Loucy (cell line): ENCODE measurements at regions not wholly inside any gene's neighbourhood (a gene's known extent, or its start where the extent isn't known, plus 50 kb on each side); places are given as distances from the start of the nearest gene placed in this dataset.

Source experiments
- H2AFZ ChIP-seq: fragments of 200-600 bp; sonication (generic); 2 replicates; pipeline ENCODE4 v1.6.0; 2016; ENCODE audit warnings: antibody characterized with exemption, mild to moderate bottlenecking, low read length, moderate library complexity
- H3F3A ChIP-seq: fragments of 200-600 bp; 2 replicates; pipeline ENCODE4 v1.6.0; 2016; ENCODE audit warnings: antibody characterized with exemption, low read depth, mild to moderate bottlenecking
- H3K27me3 ChIP-seq: fragments of 200-600 bp; sonication (generic); 2 replicates; pipeline ENCODE4 v1.6.1; 2014; ENCODE audit warnings: low read length, mild to moderate bottlenecking; ENCODE audit not compliant: insufficient read depth, poor library complexity, severe bottlenecking
- H3K36me3 ChIP-seq: fragments of 200-600 bp; sonication (generic); 2 replicates; pipeline ENCODE4 v1.6.1; 2016; ENCODE audit warnings: low read length; ENCODE audit not compliant: insufficient read depth
- H3K4me1 ChIP-seq: fragments of 200-600 bp; sonication (generic); 2 replicates; pipeline ENCODE4 v1.5.1; 2014; ENCODE audit warnings: low read length, mild to moderate bottlenecking; ENCODE audit not compliant: insufficient read depth, poor library complexity, severe bottlenecking
- H3K4me2 ChIP-seq: fragments of 200-600 bp; sonication (generic); 2 replicates; pipeline ENCODE4 v1.6.0; 2014; ENCODE audit warnings: antibody characterized with exemption, low read length, low read depth, mild to moderate bottlenecking; ENCODE audit not compliant: poor library complexity, severe bottlenecking
- H3K4me3 ChIP-seq: fragments of 200-600 bp; sonication (generic); 2 replicates; pipeline ENCODE4 v1.5.1; 2014; ENCODE audit warnings: low read length, mild to moderate bottlenecking, mixed read lengths; ENCODE audit not compliant: poor library complexity, severe bottlenecking
- H3K79me2 ChIP-seq: fragments of 200-600 bp; sonication (generic); 2 replicates; pipeline ENCODE4 v1.6.1; 2014; ENCODE audit warnings: low read length; ENCODE audit not compliant: insufficient read depth
- H3K9ac ChIP-seq: fragments of 200-600 bp; sonication (generic); 2 replicates; pipeline ENCODE4 v1.6.0; 2014; ENCODE audit warnings: mild to moderate bottlenecking, low read depth, low read length, moderate library complexity; ENCODE audit not compliant: poor library complexity, severe bottlenecking
- H3K9me2 ChIP-seq: fragments of 200-600 bp; sonication (generic); replicated peaks from 2 replicates; pipeline ENCODE4 v1.6.1; 2016; ENCODE audit warnings: low read depth, low read length, mixed read lengths
- H3K9me3 ChIP-seq: fragments of 200-600 bp; sonication (generic); 2 replicates; pipeline ENCODE4 v1.6.1; 2014; ENCODE audit warnings: mild to moderate bottlenecking, antibody characterized with exemption, low read length, low read depth; ENCODE audit not compliant: insufficient read depth
- H4K20me1 ChIP-seq: fragments of 200-600 bp; sonication (generic); 2 replicates; pipeline ENCODE4 v1.6.0; 2014; ENCODE audit warnings: antibody characterized with exemption, low read length, mild to moderate bottlenecking; ENCODE audit not compliant: insufficient read depth, poor library complexity, severe bottlenecking
- EZH2phosphoT487 ChIP-seq: fragments of 200-600 bp; IDR thresholded peaks from 2 replicates; pipeline ENCODE4 v1.6.1; 2018; ENCODE audit warnings: antibody characterized with exemption, mild to moderate bottlenecking, moderate library complexity, borderline replicate concordance
- TF ChIP-seq, protein P1 (sequence below): fragments of 200-600 bp; sonication (generic); conservative IDR thresholded peaks from 2 replicates; pipeline ENCODE4 v1.5.1; 2014; ENCODE audit warnings: mild to moderate bottlenecking, antibody characterized with exemption, low read length

DNA sequence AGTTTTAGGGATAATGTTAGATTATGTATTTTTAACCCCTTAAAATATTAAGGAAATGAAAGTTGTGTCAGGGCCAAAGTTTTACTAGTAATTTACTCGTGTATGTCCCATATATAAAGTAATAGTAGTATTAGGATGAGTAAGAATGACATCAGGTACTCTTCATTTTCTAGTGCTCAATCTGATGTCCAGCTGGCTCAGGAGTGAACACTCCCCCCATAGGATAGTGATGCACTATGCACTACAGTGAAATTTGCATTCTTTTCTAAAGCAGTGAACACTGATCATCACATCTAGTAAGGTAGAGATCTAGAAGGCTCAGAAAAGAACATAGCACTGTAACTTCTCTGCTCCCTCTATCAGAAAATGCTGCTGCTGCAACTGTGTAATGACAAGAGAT, 409.7 kb downstream of the GLUD2 start:
- Histone ChIP-seq H3K9ac (no peak overlapping the region), H3K4me3 (no peak overlapping the region), H3K9me2 (no peaks in the 10 kb centered on the region), H2AFZ (no peak overlapping the region), H3K27me3 (no peaks in the 10 kb centered on the region), H3K4me2 (no peak overlapping the region), H3K9me3 (no peaks in the 10 kb centered on the region), H4K20me1 (no peaks in the 10 kb centered on the region), H3K79me2 (no peaks in the 10 kb centered on the region), H3K36me3 (no peaks in the 10 kb centered on the region), H3K4me1 (no peaks in the 10 kb centered on the region), H3F3A (no peaks in the 10 kb centered on the region)
- TF ChIP-seq, protein P1, sequence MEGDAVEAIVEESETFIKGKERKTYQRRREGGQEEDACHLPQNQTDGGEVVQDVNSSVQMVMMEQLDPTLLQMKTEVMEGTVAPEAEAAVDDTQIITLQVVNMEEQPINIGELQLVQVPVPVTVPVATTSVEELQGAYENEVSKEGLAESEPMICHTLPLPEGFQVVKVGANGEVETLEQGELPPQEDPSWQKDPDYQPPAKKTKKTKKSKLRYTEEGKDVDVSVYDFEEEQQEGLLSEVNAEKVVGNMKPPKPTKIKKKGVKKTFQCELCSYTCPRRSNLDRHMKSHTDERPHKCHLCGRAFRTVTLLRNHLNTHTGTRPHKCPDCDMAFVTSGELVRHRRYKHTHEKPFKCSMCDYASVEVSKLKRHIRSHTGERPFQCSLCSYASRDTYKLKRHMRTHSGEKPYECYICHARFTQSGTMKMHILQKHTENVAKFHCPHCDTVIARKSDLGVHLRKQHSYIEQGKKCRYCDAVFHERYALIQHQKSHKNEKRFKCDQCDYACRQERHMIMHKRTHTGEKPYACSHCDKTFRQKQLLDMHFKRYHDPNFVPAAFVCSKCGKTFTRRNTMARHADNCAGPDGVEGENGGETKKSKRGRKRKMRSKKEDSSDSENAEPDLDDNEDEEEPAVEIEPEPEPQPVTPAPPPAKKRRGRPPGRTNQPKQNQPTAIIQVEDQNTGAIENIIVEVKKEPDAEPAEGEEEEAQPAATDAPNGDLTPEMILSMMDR, result no peak
- TF ChIP-seq EZH2phosphoT487, result no peak

DNA sequence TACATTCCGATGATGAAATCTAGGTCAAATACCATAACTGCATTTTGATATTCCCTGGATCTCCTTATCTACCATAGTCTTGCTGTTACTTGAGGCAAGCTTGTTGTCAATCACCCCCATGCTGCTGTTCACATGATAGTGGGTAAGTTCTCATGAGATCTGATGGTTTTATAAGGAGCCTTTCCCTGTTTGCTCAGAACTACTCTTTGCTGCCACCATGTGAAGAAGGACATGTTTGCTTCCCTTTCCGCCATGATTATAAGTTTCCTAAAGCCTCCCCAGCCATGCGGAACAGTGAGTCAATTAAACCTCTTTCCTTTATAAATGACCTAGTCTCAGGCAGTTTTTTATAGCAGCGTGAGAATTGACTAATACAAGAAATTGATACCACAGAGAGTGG, 432.0 kb downstream of the GLUD2 start:
- H2AFZ ChIP-seq, result no peak overlapping the region
- H3K4me2 ChIP-seq, result no peak overlapping the region
- no peaks in the 10 kb centered on the region for H3K27me3 ChIP-seq
- no peak overlapping the region for H3K9ac ChIP-seq
- no peaks in the 10 kb centered on the region for H3F3A ChIP-seq
- H4K20me1 ChIP-seq, result no peaks in the 10 kb centered on the region
- no peaks in the 10 kb centered on the region for H3K36me3 ChIP-seq
- H3K79me2 ChIP-seq, result no peaks in the 10 kb centered on the region
- H3K4me1 ChIP-seq, result no peaks in the 10 kb centered on the region
- no peaks in the 10 kb centered on the region for H3K9me2 ChIP-seq
- H3K9me3 ChIP-seq, result no peaks in the 10 kb centered on the region
- no peak overlapping the region for H3K4me3 ChIP-seq
- no peak for TF ChIP-seq EZH2phosphoT487
- TF ChIP-seq, protein P1, result no peak

DNA sequence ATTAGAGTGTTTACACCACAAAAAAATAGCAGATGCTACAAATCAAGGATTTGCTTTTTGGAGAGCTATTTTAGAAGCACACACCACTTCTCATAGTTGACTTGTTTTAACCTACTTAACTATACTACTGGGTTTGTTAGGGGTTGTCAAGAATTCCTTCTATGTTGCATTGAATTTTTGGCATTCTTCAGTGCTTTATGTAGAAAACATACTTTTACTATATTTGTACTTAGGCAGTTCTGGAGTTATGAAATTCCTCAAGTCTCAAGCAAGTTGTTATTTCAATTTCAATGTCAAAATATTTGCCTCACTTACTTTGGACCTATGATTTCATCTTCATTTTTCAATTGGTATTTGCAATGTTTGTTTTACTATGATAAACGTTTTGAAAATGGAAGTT, 449.6 kb downstream of the GLUD2 start:
- H3K79me2 ChIP-seq, result no peaks in the 10 kb centered on the region
- H3K9me2 ChIP-seq, result no peaks in the 10 kb centered on the region
- no peaks in the 10 kb centered on the region for H3K4me1 ChIP-seq
- H3K4me2 ChIP-seq, result no peak overlapping the region
- no peaks in the 10 kb centered on the region for H3F3A ChIP-seq
- no peak overlapping the region for H3K4me3 ChIP-seq
- TF ChIP-seq EZH2phosphoT487, result no peak
- TF ChIP-seq, protein P1, result no peak
- H3K9ac ChIP-seq, result no peak overlapping the region
- H4K20me1 ChIP-seq, result no peaks in the 10 kb centered on the region
- H2AFZ ChIP-seq, result no peak overlapping the region
- no peaks in the 10 kb centered on the region for H3K27me3 ChIP-seq
- H3K9me3 ChIP-seq, result no peaks in the 10 kb centered on the region
- H3K36me3 ChIP-seq, result no peaks in the 10 kb centered on the region
